ENCODE measurements at regions not wholly inside any gene's neighbourhood (a gene's known extent, or its start where the extent isn't known, plus 50 kb on each side); places are given as distances from the start of the nearest gene placed in this dataset.

DNA sequence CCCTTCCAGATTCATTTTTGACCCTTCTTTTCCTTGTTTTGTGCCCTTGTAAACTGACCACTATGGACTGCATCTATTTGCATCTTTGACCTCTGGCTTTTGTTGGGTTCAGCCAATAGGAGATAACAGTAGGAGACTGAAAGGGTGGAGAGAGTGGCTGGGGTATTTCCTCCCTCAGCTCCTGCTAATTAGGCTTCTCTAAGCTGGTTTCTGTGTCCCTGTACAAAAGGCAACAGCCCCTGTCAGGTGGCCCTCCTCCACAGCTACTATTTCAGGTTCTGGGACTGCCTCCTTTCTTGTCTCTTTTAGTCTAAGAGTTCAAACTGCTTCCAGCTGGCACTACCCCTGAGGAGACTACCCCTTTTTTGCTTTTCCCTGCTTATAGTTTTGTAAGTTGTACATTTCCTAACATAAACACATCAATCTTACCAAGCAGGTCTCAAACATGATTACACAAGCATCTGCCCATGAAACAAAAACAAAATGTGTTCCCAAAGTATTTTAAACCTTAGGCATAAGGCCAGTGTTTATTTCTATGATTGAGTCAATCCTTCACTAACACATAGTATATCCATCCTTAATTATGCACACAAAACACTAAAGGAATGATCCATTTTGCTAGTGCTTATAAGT lies 262.0 kb upstream of the TRPM3 start:
- Histone ChIP-seq H3K27ac (ENCODE audit: low read depth, low read length) (no peak overlapping the region), H3K79me2 (ENCODE audit: insufficient read depth, low read length) (no peaks in the 10 kb centered on the region), H2AFZ (ENCODE audit: low read depth, low read length) (no peak overlapping the region), H3K4me3 (ENCODE audit: insufficient read depth, low read depth, low read length) (no peak overlapping the region), H3K27me3 (ENCODE audit: insufficient read depth, low read length) (no peaks in the 10 kb centered on the region), H3K9me3 (ENCODE audit: insufficient read depth, low read depth, low read length) (no peaks in the 10 kb centered on the region), H3K36me3 (ENCODE audit: insufficient read depth, low read length) (no peaks in the 10 kb centered on the region), H3K4me1 (ENCODE audit: insufficient read depth, low read length) (no peaks in the 10 kb centered on the region), H3K9ac (ENCODE audit: low read length) (no peak overlapping the region), H4K20me1 (ENCODE audit: insufficient read depth, low read length) (no peaks in the 10 kb centered on the region), H3K4me2 (ENCODE audit: low read length) (no peak overlapping the region)
- DNase-seq (ENCODE audit: low read depth) = no peak
- Mint-ChIP-seq H3K36me3 (ENCODE audit: low read depth, unreplicated experiment) (no peaks in the 10 kb centered on the region), H3K4me1 (ENCODE audit: low read depth, unreplicated experiment) (peaks cover 1% of the 10 kb centered on the region), H3K27ac (ENCODE audit: unreplicated experiment) (no peak overlapping the region), H3K9me3 (ENCODE audit: unreplicated experiment) (no peaks in the 10 kb centered on the region), H3K27me3 (ENCODE audit: low read depth, unreplicated experiment) (no peaks in the 10 kb centered on the region), H3K4me3 (ENCODE audit: unreplicated experiment) (no peak overlapping the region)
- no peak for FAIRE-seq
- TF ChIP-seq, protein P1, sequence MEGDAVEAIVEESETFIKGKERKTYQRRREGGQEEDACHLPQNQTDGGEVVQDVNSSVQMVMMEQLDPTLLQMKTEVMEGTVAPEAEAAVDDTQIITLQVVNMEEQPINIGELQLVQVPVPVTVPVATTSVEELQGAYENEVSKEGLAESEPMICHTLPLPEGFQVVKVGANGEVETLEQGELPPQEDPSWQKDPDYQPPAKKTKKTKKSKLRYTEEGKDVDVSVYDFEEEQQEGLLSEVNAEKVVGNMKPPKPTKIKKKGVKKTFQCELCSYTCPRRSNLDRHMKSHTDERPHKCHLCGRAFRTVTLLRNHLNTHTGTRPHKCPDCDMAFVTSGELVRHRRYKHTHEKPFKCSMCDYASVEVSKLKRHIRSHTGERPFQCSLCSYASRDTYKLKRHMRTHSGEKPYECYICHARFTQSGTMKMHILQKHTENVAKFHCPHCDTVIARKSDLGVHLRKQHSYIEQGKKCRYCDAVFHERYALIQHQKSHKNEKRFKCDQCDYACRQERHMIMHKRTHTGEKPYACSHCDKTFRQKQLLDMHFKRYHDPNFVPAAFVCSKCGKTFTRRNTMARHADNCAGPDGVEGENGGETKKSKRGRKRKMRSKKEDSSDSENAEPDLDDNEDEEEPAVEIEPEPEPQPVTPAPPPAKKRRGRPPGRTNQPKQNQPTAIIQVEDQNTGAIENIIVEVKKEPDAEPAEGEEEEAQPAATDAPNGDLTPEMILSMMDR (IDR thresholded peaks at IDR 0.05; ENCODE audit: insufficient read depth, low read depth, low read length) = no peak
- no peak for TF ChIP-seq EZH2 (IDR thresholded peaks at IDR 0.05; ENCODE audit: insufficient read depth, low read length)

DNA sequence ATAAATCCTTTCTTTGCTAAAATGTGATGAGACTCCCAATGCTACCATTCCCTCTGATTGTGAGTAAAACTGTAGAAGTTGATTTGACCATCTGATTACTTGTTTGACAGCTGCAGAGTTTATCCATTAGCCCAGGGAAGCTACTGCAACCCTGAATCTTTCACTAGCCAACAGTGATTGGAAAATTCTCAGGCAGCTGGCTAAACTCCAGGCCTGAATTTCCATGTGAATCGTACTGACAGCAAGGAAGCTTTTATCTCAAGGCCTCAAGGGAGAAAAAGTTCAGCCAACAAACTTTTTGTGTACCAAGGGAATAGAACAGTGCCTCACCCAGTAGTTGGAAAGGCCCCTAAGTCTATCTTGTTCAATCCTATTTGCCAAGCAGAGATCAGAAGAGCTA lies 246.7 kb upstream of the TRPM3 start:
- no peak overlapping the region for H3K9ac ChIP-seq (ENCODE audit: low read length)
- Mint-ChIP-seq H3K27ac (ENCODE audit: unreplicated experiment) (no peak overlapping the region), H3K4me3 (ENCODE audit: unreplicated experiment) (no peak overlapping the region), H3K36me3 (ENCODE audit: low read depth, unreplicated experiment) (no peaks in the 10 kb centered on the region), H3K4me1 (ENCODE audit: low read depth, unreplicated experiment) (no peaks in the 10 kb centered on the region), H3K9me3 (ENCODE audit: unreplicated experiment) (no peaks in the 10 kb centered on the region), H3K27me3 (ENCODE audit: low read depth, unreplicated experiment) (peaks cover 2% of the 10 kb centered on the region)
- H3K36me3 ChIP-seq (ENCODE audit: insufficient read depth, low read length) = no peaks in the 10 kb centered on the region
- H3K27me3 ChIP-seq (ENCODE audit: insufficient read depth, low read length) = no peaks in the 10 kb centered on the region
- no peak overlapping the region for H3K27ac ChIP-seq (ENCODE audit: low read depth, low read length)
- TF ChIP-seq, protein P1 (IDR thresholded peaks at IDR 0.05; ENCODE audit: insufficient read depth, low read depth, low read length) = no peak
- TF ChIP-seq EZH2 (IDR thresholded peaks at IDR 0.05; ENCODE audit: insufficient read depth, low read length) = no peak
- no peak overlapping the region for H3K4me2 ChIP-seq (ENCODE audit: low read length)
- no peaks in the 10 kb centered on the region for H3K4me1 ChIP-seq (ENCODE audit: insufficient read depth, low read length)
- H3K4me3 ChIP-seq (ENCODE audit: insufficient read depth, low read depth, low read length) = no peak overlapping the region
- H4K20me1 ChIP-seq (ENCODE audit: insufficient read depth, low read length) = no peaks in the 10 kb centered on the region
- no peak for FAIRE-seq
- H2AFZ ChIP-seq (ENCODE audit: low read depth, low read length) = no peak overlapping the region
- H3K9me3 ChIP-seq (ENCODE audit: insufficient read depth, low read depth, low read length) = no peaks in the 10 kb centered on the region
- no peaks in the 10 kb centered on the region for H3K79me2 ChIP-seq (ENCODE audit: insufficient read depth, low read length)
- no peak for DNase-seq (ENCODE audit: low read depth)

DNA sequence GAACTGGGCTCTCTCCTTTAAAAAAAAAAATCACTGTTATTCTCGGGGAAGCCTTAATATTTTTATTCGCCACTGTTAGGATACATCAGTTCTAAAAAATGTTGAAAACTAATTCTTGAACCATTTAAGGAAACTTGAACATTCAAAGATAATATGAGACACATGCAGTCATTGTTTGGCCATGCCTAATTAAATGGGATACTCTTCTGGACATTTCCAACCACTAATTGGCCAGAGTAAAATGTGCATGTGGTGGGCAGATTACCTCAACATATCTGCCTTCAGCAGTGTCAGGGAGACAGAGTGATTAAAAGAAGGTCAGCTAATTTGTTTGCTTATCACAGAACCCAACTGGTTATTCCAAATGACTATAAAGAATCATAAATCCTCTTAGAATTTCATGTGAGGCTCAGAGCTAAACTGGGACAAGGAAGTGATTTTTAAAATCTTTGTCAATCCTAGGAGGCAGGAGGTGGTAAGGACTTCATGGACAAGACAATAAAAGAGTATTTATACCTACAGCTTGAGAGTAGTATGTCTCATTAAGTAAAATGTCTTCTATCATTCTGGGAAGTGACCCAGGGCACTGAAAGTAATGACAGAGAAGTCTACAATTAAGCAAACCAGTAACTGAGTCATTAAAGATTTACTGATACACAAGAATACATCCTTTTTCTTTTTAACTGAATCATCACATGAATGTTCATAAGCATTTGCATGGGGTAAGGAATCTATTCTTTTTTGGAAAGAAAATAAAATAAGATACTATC lies 242.9 kb upstream of the TRPM3 start:
- Histone ChIP-seq H2AFZ (ENCODE audit: low read depth, low read length) (no peak overlapping the region), H3K27me3 (ENCODE audit: insufficient read depth, low read length) (no peaks in the 10 kb centered on the region), H3K4me1 (ENCODE audit: insufficient read depth, low read length) (no peaks in the 10 kb centered on the region), H3K9ac (ENCODE audit: low read length) (no peak overlapping the region), H3K27ac (ENCODE audit: low read depth, low read length) (no peak overlapping the region), H3K36me3 (ENCODE audit: insufficient read depth, low read length) (no peaks in the 10 kb centered on the region), H3K4me2 (ENCODE audit: low read length) (no peak overlapping the region), H3K4me3 (ENCODE audit: insufficient read depth, low read depth, low read length) (no peak overlapping the region), H3K9me3 (ENCODE audit: insufficient read depth, low read depth, low read length) (no peaks in the 10 kb centered on the region), H4K20me1 (ENCODE audit: insufficient read depth, low read length) (no peaks in the 10 kb centered on the region), H3K79me2 (ENCODE audit: insufficient read depth, low read length) (no peaks in the 10 kb centered on the region)
- DNase-seq (ENCODE audit: low read depth) = no peak
- H3K9me3 Mint-ChIP-seq (ENCODE audit: unreplicated experiment) = no peaks in the 10 kb centered on the region
- H3K4me3 Mint-ChIP-seq (ENCODE audit: unreplicated experiment) = no peak overlapping the region
- no peaks in the 10 kb centered on the region for H3K4me1 Mint-ChIP-seq (ENCODE audit: low read depth, unreplicated experiment)
- peak; percentile 55 for FAIRE-seq
- no peaks in the 10 kb centered on the region for H3K27me3 Mint-ChIP-seq (ENCODE audit: low read depth, unreplicated experiment)
- no peak overlapping the region for H3K27ac Mint-ChIP-seq (ENCODE audit: unreplicated experiment)
- no peaks in the 10 kb centered on the region for H3K36me3 Mint-ChIP-seq (ENCODE audit: low read depth, unreplicated experiment)
- TF ChIP-seq EZH2 (IDR thresholded peaks at IDR 0.05; ENCODE audit: insufficient read depth, low read length) = no peak
- TF ChIP-seq, protein P1 (IDR thresholded peaks at IDR 0.05; ENCODE audit: insufficient read depth, low read depth, low read length) = no peak
